Fibroblast of the conjunctiva (primary cell): ENCODE measurements at regions not wholly inside any gene's neighbourhood (a gene's known extent, or its start where the extent isn't known, plus 50 kb on each side); places are given as distances from the start of the nearest gene placed in this dataset.

ENCODE experiments used
- DNase-seq: peaks from one replicate; pipeline ENCODE4 v3.0.0-alpha.2; 2010; ENCODE audit warnings: low read depth

DNA sequence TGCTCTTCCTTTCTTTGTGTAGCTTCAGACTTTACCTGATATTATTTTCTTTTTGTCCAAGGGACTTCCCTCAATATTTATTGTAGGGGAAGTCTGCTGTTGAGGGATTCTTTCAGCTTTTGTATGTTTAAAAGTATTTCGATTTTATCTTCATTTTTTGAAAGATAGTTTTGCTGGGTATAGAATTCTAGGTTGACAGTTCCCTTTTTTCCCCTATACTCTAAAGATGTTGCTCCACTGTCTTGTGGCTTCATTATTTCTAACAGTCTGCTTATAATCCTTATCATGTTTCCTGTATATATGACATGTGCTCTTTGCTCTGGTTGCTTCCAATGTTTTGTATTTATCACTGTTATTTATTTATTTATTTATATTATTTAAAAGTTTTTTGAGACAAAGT lies 57.3 kb downstream of the CYTL1 start:
- DNase-seq, result no peak

DNA sequence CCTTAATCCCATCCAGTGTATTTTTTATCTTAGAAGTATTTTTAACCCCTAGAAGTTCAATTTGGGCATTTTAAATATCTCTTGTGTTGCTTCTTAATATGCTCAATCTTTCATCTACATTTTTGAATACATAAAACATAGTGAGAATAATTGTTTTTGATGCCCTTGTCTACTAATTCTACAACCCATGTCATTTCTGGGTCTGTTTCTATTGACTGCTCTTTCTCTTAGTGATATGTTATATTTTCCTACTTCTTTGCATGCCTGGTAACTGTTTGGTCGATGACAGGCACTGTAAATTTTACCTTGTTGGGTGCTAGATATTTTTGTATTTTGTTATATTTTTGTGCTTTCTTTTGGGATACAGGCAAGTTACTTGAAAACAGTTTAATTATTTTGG lies 56.3 kb downstream of the CYTL1 start:
- no peak for DNase-seq
